ENCODE measurements at regions not wholly inside any gene's neighbourhood (a gene's known extent, or its start where the extent isn't known, plus 50 kb on each side); places are given as distances from the start of the nearest gene placed in this dataset.

GRCh38 chr20:12458241-12458640 is 540.5 kb downstream of the BTBD3 start:
- FAIRE-seq, result no peak
- Histone ChIP-seq H3K9me3 (replicated peaks; ENCODE audit: control insufficient read depth, insufficient read depth, low read length) (no peaks in the 10 kb centered on the region), H3K4me1 (ENCODE audit: control insufficient read depth, extremely low read depth, insufficient read depth, low read length) (no peaks in the 10 kb centered on the region), H3K27ac (ENCODE audit: insufficient read depth, low read depth, low read length) (no peak overlapping the region), H3K4me3 (replicated peaks in 1 of 3; ENCODE audit: insufficient read depth in 1 of 3, low read depth in 1 of 3, low read length in 3 of 3) (no peak overlapping the region), H3K4me2 (ENCODE audit: insufficient read depth, low read length) (no peak overlapping the region), H2AFZ (ENCODE audit: low read depth, low read length) (no peak overlapping the region), H3K9me1 (replicated peaks; ENCODE audit: control insufficient read depth, extremely low read depth, insufficient read depth, low read length) (no peaks in the 10 kb centered on the region), H3K79me2 (ENCODE audit: control insufficient read depth, insufficient read depth, low read length) (no peaks in the 10 kb centered on the region), H3K9ac (replicated peaks; ENCODE audit: extremely low read depth, insufficient read depth, low read length) (no peak overlapping the region), H4K20me1 (replicated peaks; ENCODE audit: control insufficient read depth, extremely low read depth, insufficient read depth, low read length) (no peaks in the 10 kb centered on the region), H3K27me3 (ENCODE audit: control insufficient read depth in 2 of 2, insufficient read depth in 2 of 2, low read length in 2 of 2) (no peaks in the 10 kb centered on the region), H3K36me3 (ENCODE audit: control insufficient read depth in 2 of 2, extremely low read depth in 1 of 2, insufficient read depth in 2 of 2, low read length in 2 of 2) (no peaks in the 10 kb centered on the region)
- no TSS peak for BruUV-seq (replicated peaks)
- dilution Hi-C loops (cut with MboI; ENCODE audit: extremely low pct_ligation_motif_present, low sequenced_read_pairs) (no loop called here), intact Hi-C loops (cut with micrococcal nuclease) (no loop called here)
- CTCF ChIA-PET, result no interaction called here
- TF ChIP-seq MYC (IDR thresholded peaks at IDR 0.05; ENCODE audit: low read depth, low read length), result no peak
- no peak for TF ChIP-seq FOS (IDR thresholded peaks at IDR 0.05; ENCODE audit: borderline replicate concordance, insufficient read depth, low read length)
- TF ChIP-seq CTCF (IDR thresholded peaks at IDR 0.05; ENCODE audit: extremely low read depth in 1 of 2, insufficient read depth in 1 of 2, low read depth in 1 of 2, low read length in 2 of 2), result no peak
- no peak for TF ChIP-seq MAX (IDR thresholded peaks at IDR 0.05; ENCODE audit: insufficient read depth, insufficient read length)
- TF ChIP-seq POLR2AphosphoS5 (IDR thresholded peaks at IDR 0.05; ENCODE audit: insufficient read depth, low read depth, low read length), result no peak
- no peak for TF ChIP-seq EZH2 (IDR thresholded peaks at IDR 0.05; ENCODE audit: borderline replicate concordance, low read depth, low read length, severe bottlenecking)
- TF ChIP-seq POLR2A (IDR thresholded peaks at IDR 0.05; ENCODE audit: low read depth, low read length), result no peak
- TF ChIP-seq GATA2 (IDR thresholded peaks at IDR 0.05; ENCODE audit: insufficient read depth, insufficient read length, low read depth, low read length), result no peak
- TF ChIP-seq JUN (IDR thresholded peaks at IDR 0.05; ENCODE audit: borderline replicate concordance, insufficient read depth, insufficient read length, low read depth), result no peak
- no peak for DNase-seq (ENCODE audit: low read depth, low spot score)
- POLR2A ChIA-PET, result no interaction called here
